ENCODE measurements at regions not wholly inside any gene's neighbourhood (a gene's known extent, or its start where the extent isn't known, plus 50 kb on each side); places are given as distances from the start of the nearest gene placed in this dataset.

- H3K9me3 ChIP-seq (ENCODE audit: low read depth, low read length, poor library complexity, severe bottlenecking) = no peaks in the 10 kb centered on the region
- no peak overlapping the region for H3K4me3 ChIP-seq (ENCODE audit: low read depth, low read length, poor library complexity, severe bottlenecking)
- no peaks in the 10 kb centered on the region for H3K4me1 ChIP-seq (ENCODE audit: insufficient read depth, low read length, poor library complexity, severe bottlenecking)
- H3K36me3 ChIP-seq (ENCODE audit: insufficient read depth, low read length, poor library complexity, severe bottlenecking) = no peaks in the 10 kb centered on the region
- DNase-seq (ENCODE audit: low spot score) = no peak
- no peak overlapping the region for H3K27ac ChIP-seq (ENCODE audit: low read depth, low read length, poor library complexity, severe bottlenecking)
- intact Hi-C loops (cut with micrococcal nuclease; ENCODE audit: unreplicated experiment) = no loop called here
- no TSS peak for BruUV-seq (replicated peaks)
- no peaks in the 10 kb centered on the region for H3K27me3 ChIP-seq (replicated peaks; ENCODE audit: insufficient read depth, low read depth, low read length, poor library complexity)
- TF ChIP-seq EZH2 (IDR thresholded peaks at IDR 0.05; ENCODE audit: borderline replicate concordance, low read depth, low read length, poor library complexity, severe bottlenecking) (no peak), CTCF (conservative IDR thresholded peaks at IDR 0.05; ENCODE audit: low read depth, low read length) (no peak)
- POLR2A ChIA-PET (ENCODE audit: low non-redundant PET) = no interaction called here
- CTCF ChIA-PET = no interaction called here
Measured at GRCh38 chr11:106493751-106494150, 416.3 kb downstream of the AASDHPPT start.

GRCh38 chr11:106495046-106495445 lies 417.6 kb downstream of the AASDHPPT start:
- H3K9me3 ChIP-seq (ENCODE audit: low read depth, low read length, poor library complexity, severe bottlenecking) = no peaks in the 10 kb centered on the region
- no peak for DNase-seq (ENCODE audit: low spot score)
- no peak overlapping the region for H3K27ac ChIP-seq (ENCODE audit: low read depth, low read length, poor library complexity, severe bottlenecking)
- no peak overlapping the region for H3K4me3 ChIP-seq (ENCODE audit: low read depth, low read length, poor library complexity, severe bottlenecking)
- TF ChIP-seq EZH2 (IDR thresholded peaks at IDR 0.05; ENCODE audit: borderline replicate concordance, low read depth, low read length, poor library complexity, severe bottlenecking) (no peak), CTCF (conservative IDR thresholded peaks at IDR 0.05; ENCODE audit: low read depth, low read length) (no peak)
- no TSS peak for BruUV-seq (replicated peaks)
- no peaks in the 10 kb centered on the region for H3K36me3 ChIP-seq (ENCODE audit: insufficient read depth, low read length, poor library complexity, severe bottlenecking)
- intact Hi-C loops (cut with micrococcal nuclease; ENCODE audit: unreplicated experiment) = no loop called here
- POLR2A ChIA-PET (ENCODE audit: low non-redundant PET) = no interaction called here
- H3K4me1 ChIP-seq (ENCODE audit: insufficient read depth, low read length, poor library complexity, severe bottlenecking) = no peaks in the 10 kb centered on the region
- H3K27me3 ChIP-seq (replicated peaks; ENCODE audit: insufficient read depth, low read depth, low read length, poor library complexity) = no peaks in the 10 kb centered on the region
- CTCF ChIA-PET = no interaction called here

- no peaks in the 10 kb centered on the region for H3K27me3 ChIP-seq (replicated peaks; ENCODE audit: insufficient read depth, low read depth, low read length, poor library complexity)
- no peaks in the 10 kb centered on the region for H3K9me3 ChIP-seq (ENCODE audit: low read depth, low read length, poor library complexity, severe bottlenecking)
- ChIA-PET CTCF (no interaction called here), POLR2A (ENCODE audit: low non-redundant PET) (no interaction called here)
- H3K4me1 ChIP-seq (ENCODE audit: insufficient read depth, low read length, poor library complexity, severe bottlenecking) = no peaks in the 10 kb centered on the region
- intact Hi-C loops (cut with micrococcal nuclease; ENCODE audit: unreplicated experiment) = no loop called here
- H3K27ac ChIP-seq (ENCODE audit: low read depth, low read length, poor library complexity, severe bottlenecking) = no peak overlapping the region
- H3K36me3 ChIP-seq (ENCODE audit: insufficient read depth, low read length, poor library complexity, severe bottlenecking) = no peaks in the 10 kb centered on the region
- no peak overlapping the region for H3K4me3 ChIP-seq (ENCODE audit: low read depth, low read length, poor library complexity, severe bottlenecking)
- TF ChIP-seq EZH2 (IDR thresholded peaks at IDR 0.05; ENCODE audit: borderline replicate concordance, low read depth, low read length, poor library complexity, severe bottlenecking) = no peak
- no peak for TF ChIP-seq CTCF (conservative IDR thresholded peaks at IDR 0.05; ENCODE audit: low read depth, low read length)
- DNase-seq (ENCODE audit: low spot score) = no peak
- BruUV-seq (replicated peaks) = no TSS peak
Measured at GRCh38 chr11:106496677-106497076, 419.2 kb downstream of the AASDHPPT start.

All from A673 (cell line).